ENCODE measurements at regions not wholly inside any gene's neighbourhood (a gene's known extent, or its start where the extent isn't known, plus 50 kb on each side); places are given as distances from the start of the nearest gene placed in this dataset.

GRCh38 chr6:21999741-22000140 lies 297.1 kb downstream of the PRL start:
- Histone ChIP-seq H3K4me3 (no peak overlapping the region), H3K36me3 (no peaks in the 10 kb centered on the region), H3K27ac (peak overlapping the region in 2 of 4 donors; percentile 45 to 64), H3K27me3 (no peaks in the 10 kb centered on the region), H3K4me1 (peaks cover 0 to 42% (median 12%) of the 10 kb centered on the region in 4 donors), H3K9me3 (no peaks in the 10 kb centered on the region)
- DNase-seq (ENCODE audit: low spot score in 2 of 2), result no peak
- no peak for TF ChIP-seq CTCF (IDR thresholded peaks at IDR 0.05)
- no peak for TF ChIP-seq EP300 (IDR thresholded peaks at IDR 0.05)
- TF ChIP-seq POLR2A (IDR thresholded peaks at IDR 0.05), result no peak
- WGBS, 2 donors, result 53 to 60% methylated on average over 1 of the region's 1 CpG

- no peaks in the 10 kb centered on the region for H3K9me3 ChIP-seq
- peaks cover 0 to 42% (median 10%) of the 10 kb centered on the region in 4 donors for H3K4me1 ChIP-seq
- no peaks in the 10 kb centered on the region for H3K36me3 ChIP-seq
- no peak overlapping the region for H3K4me3 ChIP-seq
- H3K27me3 ChIP-seq, result no peaks in the 10 kb centered on the region
- peak overlapping the region in 1 of 4 donors; percentile 23 for H3K27ac ChIP-seq
- 32 to 42% methylated on average over 2 of the region's 2 CpGs for WGBS, 2 donors
- TF ChIP-seq POLR2A (IDR thresholded peaks at IDR 0.05) (no peak), EP300 (IDR thresholded peaks at IDR 0.05) (no peak), CTCF (IDR thresholded peaks at IDR 0.05) (no peak)
- DNase-seq (ENCODE audit: low spot score in 2 of 2), result no peak
These were observed 295.3 kb downstream of the PRL start for GRCh38 chr6:22001396-22002027.

- H3K9me3 ChIP-seq, result no peaks in the 10 kb centered on the region
- 32 to 35% methylated on average over 3 of the region's 3 CpGs for WGBS, 2 donors
- no peaks in the 10 kb centered on the region for H3K36me3 ChIP-seq
- TF ChIP-seq POLR2A (IDR thresholded peaks at IDR 0.05) (no peak), CTCF (IDR thresholded peaks at IDR 0.05) (no peak), EP300 (IDR thresholded peaks at IDR 0.05) (no peak)
- H3K4me1 ChIP-seq, result peaks cover 0 to 34% (median 10%) of the 10 kb centered on the region in 4 donors
- H3K4me3 ChIP-seq, result no peak overlapping the region
- H3K27me3 ChIP-seq, result no peaks in the 10 kb centered on the region
- no peak for DNase-seq (ENCODE audit: low spot score in 2 of 2)
- peak overlapping the region in 1 of 4 donors; percentile 8 for H3K27ac ChIP-seq
These were observed 293.5 kb downstream of the PRL start for GRCh38 chr6:22003287-22003686.

GRCh38 chr6:22006795-22007194 lies 290.0 kb downstream of the PRL start:
- Histone ChIP-seq H3K27ac (no peak overlapping the region), H3K36me3 (no peaks in the 10 kb centered on the region), H3K4me1 (peaks cover 0 to 7% (median under 1%) of the 10 kb centered on the region in 4 donors), H3K9me3 (no peaks in the 10 kb centered on the region), H3K4me3 (no peak overlapping the region), H3K27me3 (no peaks in the 10 kb centered on the region)
- TF ChIP-seq POLR2A (IDR thresholded peaks at IDR 0.05) (no peak), EP300 (IDR thresholded peaks at IDR 0.05) (no peak), CTCF (IDR thresholded peaks at IDR 0.05) (no peak)
- 95 to 98% methylated on average over 3 of the region's 3 CpGs for WGBS, 2 donors
- DNase-seq (ENCODE audit: low spot score in 2 of 2), result no peak

- 77 to 78% methylated on average over 3 of the region's 3 CpGs for WGBS, 2 donors
These were observed 289.4 kb downstream of the PRL start for GRCh38 chr6:22007469-22007868.

More at GRCh38 chr6:22007469-22007868, 289.4 kb downstream of the PRL start:
- DNase-seq (ENCODE audit: low spot score in 2 of 2), result no peak
- no peaks in the 10 kb centered on the region for H3K27me3 ChIP-seq
- H3K4me1 ChIP-seq, result peaks cover 0 to 5% (median 0%) of the 10 kb centered on the region in 4 donors
- no peaks in the 10 kb centered on the region for H3K36me3 ChIP-seq
- H3K4me3 ChIP-seq, result no peak overlapping the region
- TF ChIP-seq EP300 (IDR thresholded peaks at IDR 0.05) (no peak), CTCF (IDR thresholded peaks at IDR 0.05) (no peak), POLR2A (IDR thresholded peaks at IDR 0.05) (no peak)
- H3K27ac ChIP-seq, result no peak overlapping the region
- H3K9me3 ChIP-seq, result no peaks in the 10 kb centered on the region
